ENCODE measurements at regions not wholly inside any gene's neighbourhood (a gene's known extent, or its start where the extent isn't known, plus 50 kb on each side); places are given as distances from the start of the nearest gene placed in this dataset.

GRCh38 chr11:104690241-104690640 lies 208.0 kb downstream of the CASP12 start:
- Histone ChIP-seq H2BK120ac (replicated peaks; ENCODE audit: low read depth, low read length) (no peak overlapping the region), H4K8ac (ENCODE audit: extremely low read depth, insufficient read depth, low read length) (no peak overlapping the region), H3K36me3 (ENCODE audit: control insufficient read depth in 2 of 4, insufficient read depth in 4 of 4, low read length in 3 of 4) (no peaks in the 10 kb centered on the region), H2BK12ac (ENCODE audit: low read depth, low read length) (no peak overlapping the region), H2BK5ac (ENCODE audit: low read depth, low read length) (no peak overlapping the region), H4K91ac (replicated peaks; ENCODE audit: insufficient read length, low read length) (no peak overlapping the region), H3K9ac (replicated peaks in 1 of 4; ENCODE audit: extremely low read depth in 1 of 4, low read depth in 3 of 4, low read length in 3 of 4) (no peak overlapping the region), H3K4ac (replicated peaks; ENCODE audit: insufficient read length, low read depth, low read length) (no peak overlapping the region), H3K23ac (ENCODE audit: insufficient read length) (no peak overlapping the region), H3K9me3 (ENCODE audit: insufficient read depth in 2 of 2, low read depth in 1 of 2, low read length in 1 of 2) (no peaks in the 10 kb centered on the region), H3K18ac (ENCODE audit: extremely low read depth, low read length) (no peak overlapping the region), H3K27ac (ENCODE audit: low read depth, low read length) (no peak overlapping the region), H3K4me1 (replicated peaks in 1 of 4; ENCODE audit: control insufficient read depth in 3 of 4, insufficient read depth in 4 of 4, low read length in 3 of 4) (no peaks in the 10 kb centered on the region; a peak in 2 of 7 replicates), H2AK5ac (ENCODE audit: low read depth, low read length) (no peak overlapping the region), H3K4me2 (ENCODE audit: insufficient read depth in 1 of 2, low read depth in 2 of 2, low read length in 2 of 2) (no peak overlapping the region), H3K23me2 (ENCODE audit: low read depth, low read length) (no peaks in the 10 kb centered on the region), H3K79me2 (ENCODE audit: control insufficient read depth in 1 of 2, insufficient read depth in 2 of 2, low read length in 2 of 2) (no peaks in the 10 kb centered on the region), H3K4me3 (ENCODE audit: extremely low read depth in 1 of 4, insufficient read depth in 2 of 4, low read depth in 3 of 4, low read length in 4 of 4) (no peak overlapping the region), H3K27me3 (replicated peaks in 1 of 4; ENCODE audit: control insufficient read depth in 3 of 4, extremely low read depth in 1 of 4, insufficient read depth in 3 of 4, low read length in 3 of 4) (no peaks in the 10 kb centered on the region), H4K5ac (ENCODE audit: insufficient read length, low read depth, low read length) (no peak overlapping the region), H3K14ac (ENCODE audit: insufficient read length) (no peak overlapping the region), H2AFZ (ENCODE audit: low read length) (no peak overlapping the region), H3K56ac (replicated peaks; ENCODE audit: insufficient read length, low read depth, low read length) (no peak overlapping the region), H2BK15ac (ENCODE audit: low read length) (no peak overlapping the region), H4K20me1 (replicated peaks in 1 of 2; ENCODE audit: control insufficient read depth in 1 of 2, insufficient read depth in 2 of 2, low read length in 2 of 2) (no peaks in the 10 kb centered on the region), H2BK20ac (ENCODE audit: low read length) (no peak overlapping the region), H3K79me1 (ENCODE audit: low read depth, low read length) (no peaks in the 10 kb centered on the region)
- FAIRE-seq (no peak), DNase-seq (ENCODE audit: low read depth in 1 of 2, low spot score in 2 of 2) (no peak)
- WGBS, 2 experiments (ENCODE audit: extremely low coverage in 1 of 2, insufficient coverage in 1 of 2, insufficient read length in 1 of 2, insufficient replicate concordance in 2 of 2, low coverage in 1 of 2, low lambda C conversion rate in 2 of 2, missing lambda C conversion rate in 1 of 2), result 96% methylated on average over 2 of the region's 2 CpGs; no CpG with 5 or more reads in 1 of the 2 experiments
- CTCF ChIA-PET (ENCODE audit: partially characterized antibody), result no interaction called here
- POLR2A ChIA-PET (ENCODE audit: partially characterized antibody), result no interaction called here
- TF ChIP-seq EZH2 (IDR thresholded peaks at IDR 0.05; ENCODE audit: low read depth, low read length, severe bottlenecking), result no peak
- TF ChIP-seq YY1 (IDR thresholded peaks at IDR 0.05; ENCODE audit: low read depth, low read length), result no peak
- TF ChIP-seq ATF2 (IDR thresholded peaks at IDR 0.05; ENCODE audit: low read length), result no peak
- TF ChIP-seq SIRT6 (IDR thresholded peaks at IDR 0.05; ENCODE audit: low read length), result no peak
- TF ChIP-seq EP300 (IDR thresholded peaks at IDR 0.05; ENCODE audit: borderline replicate concordance in 1 of 2, low read depth in 2 of 2, low read length in 2 of 2), result no peak
- TF ChIP-seq, protein P1, sequence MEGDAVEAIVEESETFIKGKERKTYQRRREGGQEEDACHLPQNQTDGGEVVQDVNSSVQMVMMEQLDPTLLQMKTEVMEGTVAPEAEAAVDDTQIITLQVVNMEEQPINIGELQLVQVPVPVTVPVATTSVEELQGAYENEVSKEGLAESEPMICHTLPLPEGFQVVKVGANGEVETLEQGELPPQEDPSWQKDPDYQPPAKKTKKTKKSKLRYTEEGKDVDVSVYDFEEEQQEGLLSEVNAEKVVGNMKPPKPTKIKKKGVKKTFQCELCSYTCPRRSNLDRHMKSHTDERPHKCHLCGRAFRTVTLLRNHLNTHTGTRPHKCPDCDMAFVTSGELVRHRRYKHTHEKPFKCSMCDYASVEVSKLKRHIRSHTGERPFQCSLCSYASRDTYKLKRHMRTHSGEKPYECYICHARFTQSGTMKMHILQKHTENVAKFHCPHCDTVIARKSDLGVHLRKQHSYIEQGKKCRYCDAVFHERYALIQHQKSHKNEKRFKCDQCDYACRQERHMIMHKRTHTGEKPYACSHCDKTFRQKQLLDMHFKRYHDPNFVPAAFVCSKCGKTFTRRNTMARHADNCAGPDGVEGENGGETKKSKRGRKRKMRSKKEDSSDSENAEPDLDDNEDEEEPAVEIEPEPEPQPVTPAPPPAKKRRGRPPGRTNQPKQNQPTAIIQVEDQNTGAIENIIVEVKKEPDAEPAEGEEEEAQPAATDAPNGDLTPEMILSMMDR (IDR thresholded peaks at IDR 0.05; ENCODE audit: control extremely low read depth in 1 of 3, insufficient read depth in 1 of 3, low read depth in 1 of 3, low read length in 3 of 3), result no peak
- no peak for TF ChIP-seq RAD21 (IDR thresholded peaks at IDR 0.05 in 1 of 2, conservative IDR thresholded peaks at IDR 0.05 in 1 of 2; ENCODE audit: low read depth in 2 of 2, low read length in 2 of 2)
- TF ChIP-seq MAFK (IDR thresholded peaks at IDR 0.05; ENCODE audit: low read depth, low read length), result no peak
- no peak for TF ChIP-seq BACH1 (IDR thresholded peaks at IDR 0.05; ENCODE audit: low read length)
- TF ChIP-seq NANOG (IDR thresholded peaks at IDR 0.05; ENCODE audit: insufficient read depth, low read depth, low read length, poor library complexity, severe bottlenecking), result no peak

Data from H1 (cell line).